B cell (primary cell): ENCODE measurements at regions not wholly inside any gene's neighbourhood (a gene's known extent, or its start where the extent isn't known, plus 50 kb on each side); places are given as distances from the start of the nearest gene placed in this dataset.

Experiments
- EZH2 ChIP-seq: IDR thresholded peaks from 2 replicates; pipeline ENCODE4 v1.6.1; 2012; ENCODE audit warnings: borderline replicate concordance, low read depth, mild to moderate bottlenecking, moderate library complexity, low read length; ENCODE audit not compliant: insufficient read depth, poor library complexity, severe bottlenecking
- TF ChIP-seq, protein P1 (sequence below): fragments of 200-600 bp; IDR thresholded peaks from one replicate; pipeline ENCODE4 v1.8.0; 2022; ENCODE audit warnings: antibody characterized with exemption, mild to moderate bottlenecking

DNA sequence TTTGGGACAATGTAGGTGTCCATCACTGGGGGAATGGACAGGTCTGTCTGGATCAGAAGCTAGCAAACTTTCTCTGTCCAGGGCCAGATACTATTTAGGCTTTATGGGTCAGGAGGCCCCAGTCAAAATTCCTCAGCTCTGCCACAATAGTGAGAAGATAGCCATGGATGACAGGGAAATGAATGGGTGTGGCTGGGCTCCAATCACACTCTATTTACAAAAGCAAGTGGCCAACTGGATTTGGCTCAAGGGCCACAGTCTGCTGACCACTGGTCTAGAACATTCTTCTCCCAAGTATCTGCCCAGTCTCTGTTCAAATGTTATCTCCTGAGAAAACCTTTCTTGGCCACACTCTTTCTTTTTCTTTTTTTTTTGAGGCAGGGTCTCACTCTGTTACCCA is 339.9 kb downstream of the SOX9 start:
- TF ChIP-seq, protein P1, sequence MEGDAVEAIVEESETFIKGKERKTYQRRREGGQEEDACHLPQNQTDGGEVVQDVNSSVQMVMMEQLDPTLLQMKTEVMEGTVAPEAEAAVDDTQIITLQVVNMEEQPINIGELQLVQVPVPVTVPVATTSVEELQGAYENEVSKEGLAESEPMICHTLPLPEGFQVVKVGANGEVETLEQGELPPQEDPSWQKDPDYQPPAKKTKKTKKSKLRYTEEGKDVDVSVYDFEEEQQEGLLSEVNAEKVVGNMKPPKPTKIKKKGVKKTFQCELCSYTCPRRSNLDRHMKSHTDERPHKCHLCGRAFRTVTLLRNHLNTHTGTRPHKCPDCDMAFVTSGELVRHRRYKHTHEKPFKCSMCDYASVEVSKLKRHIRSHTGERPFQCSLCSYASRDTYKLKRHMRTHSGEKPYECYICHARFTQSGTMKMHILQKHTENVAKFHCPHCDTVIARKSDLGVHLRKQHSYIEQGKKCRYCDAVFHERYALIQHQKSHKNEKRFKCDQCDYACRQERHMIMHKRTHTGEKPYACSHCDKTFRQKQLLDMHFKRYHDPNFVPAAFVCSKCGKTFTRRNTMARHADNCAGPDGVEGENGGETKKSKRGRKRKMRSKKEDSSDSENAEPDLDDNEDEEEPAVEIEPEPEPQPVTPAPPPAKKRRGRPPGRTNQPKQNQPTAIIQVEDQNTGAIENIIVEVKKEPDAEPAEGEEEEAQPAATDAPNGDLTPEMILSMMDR, result no peak
- TF ChIP-seq EZH2, result no peak
